CD14-positive monocyte (primary cell): ENCODE measurements at regions not wholly inside any gene's neighbourhood (a gene's known extent, or its start where the extent isn't known, plus 50 kb on each side); places are given as distances from the start of the nearest gene placed in this dataset.

Experiments used
- DNase-seq, 3 donors: peaks; one replicate each; pipeline ENCODE4 v3.0.0-alpha.2; 2011 to 2022
- H2AFZ ChIP-seq: 2 replicates; pipeline ENCODE4 v1.6.0; 2012; ENCODE audit warnings: mild to moderate bottlenecking, low read depth, low read length, inconsistent platforms; ENCODE audit not compliant: insufficient read depth, poor library complexity, severe bottlenecking
- H3K27ac ChIP-seq, 2 donors: 1 replicate in 1 of 2; 2 replicates in 1 of 2; pipeline ENCODE4 v1.5.1; 2012 to 2013; ENCODE audit warnings: low read length in 2 of 2, control low read depth in 1 of 2, inconsistent platforms in 1 of 2, low read depth in 1 of 2, mild to moderate bottlenecking in 1 of 2
- H3K27me3 ChIP-seq, 2 donors: one replicate each; pipeline versions ENCODE4 v1.6.0 to v1.6.1; 2011 to 2013; ENCODE audit warnings: low read length in 2 of 2; ENCODE audit not compliant: control insufficient read depth in 2 of 2, insufficient read depth in 2 of 2
- H3K36me3 ChIP-seq, 2 donors: replicated peaks in 1 of 2; 1 replicate in 1 of 2; 2 replicates in 1 of 2; pipeline versions ENCODE4 v1.5.1 to v1.6.1; 2012 to 2013; ENCODE audit warnings: low read length in 2 of 2, control low read depth in 1 of 2, inconsistent platforms in 1 of 2, mild to moderate bottlenecking in 1 of 2; ENCODE audit not compliant: insufficient read depth in 2 of 2, control insufficient read depth in 1 of 2
- H3K4me1 ChIP-seq, 2 donors: 1 replicate in 1 of 2; 2 replicates in 1 of 2; pipeline versions ENCODE4 v1.5.1 to v1.6.1; 2012 to 2013; ENCODE audit warnings: low read length in 2 of 2, control low read depth in 1 of 2, inconsistent platforms in 1 of 2, mild to moderate bottlenecking in 1 of 2, moderate library complexity in 1 of 2; ENCODE audit not compliant: insufficient read depth in 2 of 2, control insufficient read depth in 1 of 2
- H3K4me2 ChIP-seq: replicated peaks from 2 replicates; pipeline ENCODE3; 2012; ENCODE audit warnings: low read length, moderate library complexity, mild to moderate bottlenecking; ENCODE audit not compliant: poor library complexity, severe bottlenecking; ENCODE audit errors: extremely low read depth
- H3K4me3 ChIP-seq, 3 experiments: fragments of 200-600 bp in 1 of 3; sonication (generic) in 1 of 3; replicated peaks in 1 of 3; 1 replicate in 2 of 3; 2 replicates in 1 of 3; pipeline ENCODE4 v1.5.1; 2011 to 2013; ENCODE audit warnings: low read length in 3 of 3, mild to moderate bottlenecking in 3 of 3, control low read depth in 2 of 3, low read depth in 2 of 3, inconsistent platforms in 1 of 3, moderate library complexity in 1 of 3
- H3K79me2 ChIP-seq: 2 replicates; pipeline ENCODE4 v1.6.0; 2012; ENCODE audit warnings: mild to moderate bottlenecking, control low read depth, inconsistent platforms, low read length, moderate library complexity; ENCODE audit not compliant: insufficient read depth
- H3K9ac ChIP-seq: 2 replicates; pipeline ENCODE4 v1.6.0; 2017; ENCODE audit warnings: low read length, mild to moderate bottlenecking; ENCODE audit not compliant: insufficient read depth, poor library complexity, severe bottlenecking
- H3K9me3 ChIP-seq, 2 donors: replicated peaks in 1 of 2; 1 replicate in 1 of 2; 2 replicates in 1 of 2; pipeline versions ENCODE4 v1.5.1 to v1.6.1; 2012 to 2013; ENCODE audit warnings: low read length in 2 of 2, control low read depth in 1 of 2; ENCODE audit not compliant: control insufficient read depth in 1 of 2, insufficient read depth in 1 of 2
- H4K20me1 ChIP-seq: 2 replicates; pipeline ENCODE4 v1.6.0; 2012; ENCODE audit warnings: mild to moderate bottlenecking, low read length, control low read depth, moderate library complexity; ENCODE audit not compliant: insufficient read depth
- H3K27ac Mint-ChIP-seq, 7 donors: one replicate each; pipeline ENCODE4 v1.8.0; 2020; ENCODE audit warnings: mild to moderate bottlenecking in 7 of 7, mixed read lengths in 7 of 7, moderate library complexity in 6 of 7, inconsistent platforms in 2 of 7
- H3K27me3 Mint-ChIP-seq, 3 donors: one replicate each; pipeline ENCODE4 v1.8.0; 2021 to 2022; ENCODE audit warnings: low read depth in 3 of 3, mild to moderate bottlenecking in 3 of 3, mixed read lengths in 3 of 3, moderate library complexity in 3 of 3, inconsistent platforms in 1 of 3
- H3K36me3 Mint-ChIP-seq, 2 donors: one replicate each; pipeline ENCODE4 v1.8.0; 2020; ENCODE audit warnings: mixed read lengths in 2 of 2, inconsistent platforms in 1 of 2, mild to moderate bottlenecking in 1 of 2
- H3K4me1 Mint-ChIP-seq: one replicate; pipeline ENCODE4 v1.8.0; 2020; ENCODE audit warnings: mild to moderate bottlenecking, mixed read lengths
- H3K4me3 Mint-ChIP-seq, 2 donors: one replicate each; pipeline ENCODE4 v1.8.0; 2020; ENCODE audit warnings: mild to moderate bottlenecking in 2 of 2, mixed read lengths in 2 of 2, moderate library complexity in 1 of 2
- H3K9me3 Mint-ChIP-seq, 7 donors: one replicate each; pipeline ENCODE4 v1.8.0; 2020 to 2022; ENCODE audit warnings: mixed read lengths in 7 of 7, mild to moderate bottlenecking in 6 of 7, moderate library complexity in 6 of 7, inconsistent platforms in 2 of 7
- CTCF ChIP-seq: fragments of 200-600 bp; IDR thresholded peaks from one replicate; pipeline ENCODE4 v1.8.0; 2022; ENCODE audit warnings: antibody characterized with exemption, mild to moderate bottlenecking
- WGBS: methylation state at CpG from one replicate; pipeline ENCODE4 v1.1.5; 2013; ENCODE audit warnings: missing lambda C conversion rate; ENCODE audit not compliant: insufficient coverage; 5-methylcytosine and 5-hydroxymethylcytosine counted together
- intact Hi-C, 2 donors: fragments of 100-400 bp; cut with micrococcal nuclease; formaldehyde crosslinking; loops; one replicate each; pipeline versions ENCODE4 v1.15.0 to v1.15.1; 2023

- Histone ChIP-seq H3K4me2 (no peak overlapping the region), H3K9me3 (peaks cover 0 to 10% of the 10 kb centered on the region in 2 donors), H4K20me1 (no peaks in the 10 kb centered on the region), H3K27me3 (no peaks in the 10 kb centered on the region), H3K36me3 (no peaks in the 10 kb centered on the region), H2AFZ (no peak overlapping the region), H3K27ac (no peak overlapping the region), H3K4me1 (no peaks in the 10 kb centered on the region), H3K79me2 (no peaks in the 10 kb centered on the region), H3K9ac (no peak overlapping the region), H3K4me3 (no peak overlapping the region)
- Mint-ChIP-seq H3K4me3 (no peak overlapping the region), H3K9me3 (peaks cover 3 to 10% (median 7%) of the 10 kb centered on the region in 7 donors), H3K4me1 (no peaks in the 10 kb centered on the region), H3K27me3 (no peaks in the 10 kb centered on the region), H3K36me3 (no peaks in the 10 kb centered on the region), H3K27ac (no peak overlapping the region)
- no peak for DNase-seq
- intact Hi-C loops = no loop called here
- no peak for TF ChIP-seq CTCF
- no CpG with 5 or more reads among the region's 3 CpGs for WGBS
These were observed 315.6 kb upstream of the PTCHD4 start for GRCh38 chr6:48426636-48427035.

- Histone ChIP-seq H3K27ac (no peak overlapping the region), H2AFZ (no peak overlapping the region), H3K36me3 (no peaks in the 10 kb centered on the region), H3K4me3 (no peak overlapping the region), H3K4me2 (no peak overlapping the region), H3K4me1 (no peaks in the 10 kb centered on the region), H4K20me1 (no peaks in the 10 kb centered on the region), H3K9ac (no peak overlapping the region), H3K9me3 (peaks cover 0 to 10% of the 10 kb centered on the region in 2 donors), H3K27me3 (no peaks in the 10 kb centered on the region), H3K79me2 (no peaks in the 10 kb centered on the region)
- Mint-ChIP-seq H3K9me3 (peaks cover 3 to 12% (median 7%) of the 10 kb centered on the region in 7 donors), H3K36me3 (no peaks in the 10 kb centered on the region), H3K4me1 (no peaks in the 10 kb centered on the region), H3K4me3 (no peak overlapping the region), H3K27me3 (peaks cover 0 to under 1% (median 0%) of the 10 kb centered on the region in 3 donors), H3K27ac (no peak overlapping the region)
- no peak for TF ChIP-seq CTCF
- intact Hi-C loops = no loop called here
- DNase-seq = no peak
- WGBS = no CpG with 5 or more reads among the region's 1 CpG
These were observed 312.8 kb upstream of the PTCHD4 start for GRCh38 chr6:48423640-48424365.
